ENCODE measurements at regions not wholly inside any gene's neighbourhood (a gene's known extent, or its start where the extent isn't known, plus 50 kb on each side); places are given as distances from the start of the nearest gene placed in this dataset.
A peak's percentile ranks its signal among the peaks of the same experiment; 100 is the strongest.

- no peak for TF ChIP-seq ZFP36 (IDR thresholded peaks at IDR 0.05; ENCODE audit: borderline replicate concordance, low read depth, low read length, partially characterized antibody)
- TF ChIP-seq CHD4 (IDR thresholded peaks at IDR 0.05; ENCODE audit: borderline replicate concordance, low read length) = no peak
- no peak for TF ChIP-seq BRF2 (CRISPR knock-in tag; IDR thresholded peaks at IDR 0.05)
- TF ChIP-seq, protein P1, sequence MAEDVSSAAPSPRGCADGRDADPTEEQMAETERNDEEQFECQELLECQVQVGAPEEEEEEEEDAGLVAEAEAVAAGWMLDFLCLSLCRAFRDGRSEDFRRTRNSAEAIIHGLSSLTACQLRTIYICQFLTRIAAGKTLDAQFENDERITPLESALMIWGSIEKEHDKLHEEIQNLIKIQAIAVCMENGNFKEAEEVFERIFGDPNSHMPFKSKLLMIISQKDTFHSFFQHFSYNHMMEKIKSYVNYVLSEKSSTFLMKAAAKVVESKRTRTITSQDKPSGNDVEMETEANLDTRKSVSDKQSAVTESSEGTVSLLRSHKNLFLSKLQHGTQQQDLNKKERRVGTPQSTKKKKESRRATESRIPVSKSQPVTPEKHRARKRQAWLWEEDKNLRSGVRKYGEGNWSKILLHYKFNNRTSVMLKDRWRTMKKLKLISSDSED (CRISPR knock-in tag; IDR thresholded peaks at IDR 0.05) = no peak
- TF ChIP-seq, protein P2, sequence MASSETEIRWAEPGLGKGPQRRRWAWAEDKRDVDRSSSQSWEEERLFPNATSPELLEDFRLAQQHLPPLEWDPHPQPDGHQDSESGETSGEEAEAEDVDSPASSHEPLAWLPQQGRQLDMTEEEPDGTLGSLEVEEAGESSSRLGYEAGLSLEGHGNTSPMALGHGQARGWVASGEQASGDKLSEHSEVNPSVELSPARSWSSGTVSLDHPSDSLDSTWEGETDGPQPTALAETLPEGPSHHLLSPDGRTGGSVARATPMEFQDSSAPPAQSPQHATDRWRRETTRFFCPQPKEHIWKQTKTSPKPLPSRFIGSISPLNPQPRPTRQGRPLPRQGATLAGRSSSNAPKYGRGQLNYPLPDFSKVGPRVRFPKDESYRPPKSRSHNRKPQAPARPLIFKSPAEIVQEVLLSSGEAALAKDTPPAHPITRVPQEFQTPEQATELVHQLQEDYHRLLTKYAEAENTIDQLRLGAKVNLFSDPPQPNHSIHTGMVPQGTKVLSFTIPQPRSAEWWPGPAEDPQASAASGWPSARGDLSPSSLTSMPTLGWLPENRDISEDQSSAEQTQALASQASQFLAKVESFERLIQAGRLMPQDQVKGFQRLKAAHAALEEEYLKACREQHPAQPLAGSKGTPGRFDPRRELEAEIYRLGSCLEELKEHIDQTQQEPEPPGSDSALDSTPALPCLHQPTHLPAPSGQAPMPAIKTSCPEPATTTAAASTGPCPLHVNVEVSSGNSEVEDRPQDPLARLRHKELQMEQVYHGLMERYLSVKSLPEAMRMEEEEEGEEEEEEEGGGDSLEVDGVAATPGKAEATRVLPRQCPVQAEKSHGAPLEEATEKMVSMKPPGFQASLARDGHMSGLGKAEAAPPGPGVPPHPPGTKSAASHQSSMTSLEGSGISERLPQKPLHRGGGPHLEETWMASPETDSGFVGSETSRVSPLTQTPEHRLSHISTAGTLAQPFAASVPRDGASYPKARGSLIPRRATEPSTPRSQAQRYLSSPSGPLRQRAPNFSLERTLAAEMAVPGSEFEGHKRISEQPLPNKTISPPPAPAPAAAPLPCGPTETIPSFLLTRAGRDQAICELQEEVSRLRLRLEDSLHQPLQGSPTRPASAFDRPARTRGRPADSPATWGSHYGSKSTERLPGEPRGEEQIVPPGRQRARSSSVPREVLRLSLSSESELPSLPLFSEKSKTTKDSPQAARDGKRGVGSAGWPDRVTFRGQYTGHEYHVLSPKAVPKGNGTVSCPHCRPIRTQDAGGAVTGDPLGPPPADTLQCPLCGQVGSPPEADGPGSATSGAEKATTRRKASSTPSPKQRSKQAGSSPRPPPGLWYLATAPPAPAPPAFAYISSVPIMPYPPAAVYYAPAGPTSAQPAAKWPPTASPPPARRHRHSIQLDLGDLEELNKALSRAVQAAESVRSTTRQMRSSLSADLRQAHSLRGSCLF (CRISPR knock-in tag; IDR thresholded peaks at IDR 0.05; ENCODE audit: borderline replicate concordance) = no peak
- no peak for TF ChIP-seq PBX3 (CRISPR knock-in tag; IDR thresholded peaks at IDR 0.05; ENCODE audit: borderline replicate concordance)
- no peak for TF ChIP-seq ZNF780A (CRISPR knock-in tag; IDR thresholded peaks at IDR 0.05)
- no peak for TF ChIP-seq ZNF33B (CRISPR knock-in tag; IDR thresholded peaks at IDR 0.05)
- no peak for TF ChIP-seq ZSCAN12 (CRISPR knock-in tag; IDR thresholded peaks at IDR 0.05)
- TF ChIP-seq NR2C2 (CRISPR knock-in tag; IDR thresholded peaks at IDR 0.05; ENCODE audit: borderline replicate concordance) = no peak
- no peak for TF ChIP-seq ZMYM2 (CRISPR knock-in tag; IDR thresholded peaks at IDR 0.05)
- TF ChIP-seq ZNF747 (CRISPR knock-in tag; IDR thresholded peaks at IDR 0.05; ENCODE audit: borderline replicate concordance) = no peak
- TF ChIP-seq SYNCRIP (IDR thresholded peaks at IDR 0.05; ENCODE audit: insufficient read depth, low read depth, low read length) = no peak
- TF ChIP-seq IKZF1 (IDR thresholded peaks at IDR 0.05) = no peak
- TF ChIP-seq RARG (CRISPR knock-in tag; IDR thresholded peaks at IDR 0.05; ENCODE audit: low read depth) = no peak
- Histone ChIP-seq H3K79me2 (ENCODE audit: insufficient read depth, low read length) (no peaks in the 10 kb centered on the region), H3K9ac (ENCODE audit: insufficient read depth, low read depth, low read length) (no peak overlapping the region), H3K27ac (ENCODE audit: extremely low read length, insufficient read depth, low read length) (no peak overlapping the region), H3K4me2 (ENCODE audit: low read depth, low read length) (no peak overlapping the region), H3K36me3 (replicated peaks in 1 of 2; ENCODE audit: control insufficient read depth in 1 of 2, insufficient read depth in 2 of 2, low read length in 2 of 2) (no peaks in the 10 kb centered on the region), H3K9me3 (ENCODE audit: low read length) (no peaks in the 10 kb centered on the region), H3K4me1 (ENCODE audit: insufficient read depth, low read length) (no peaks in the 10 kb centered on the region), H3K27me3 (ENCODE audit: control insufficient read depth in 1 of 2, insufficient read depth in 2 of 2, low read length in 2 of 2) (no peaks in the 10 kb centered on the region), H4K20me1 (ENCODE audit: insufficient read depth, low read length) (no peaks in the 10 kb centered on the region), H2AFZ (ENCODE audit: low read length) (no peak overlapping the region), H3K4me3 (replicated peaks in 1 of 3; ENCODE audit: insufficient read depth in 1 of 3, low read depth in 2 of 3, low read length in 3 of 3) (no peak overlapping the region)
- CTCF ChIA-PET (ENCODE audit: low intra/inter-chr PET ratio, low total read pairs) = no interaction called here
- BruUV-seq (replicated peaks) = no TSS peak
- 39% methylated on average over 4 of the region's 4 CpGs for WGBS (ENCODE audit: low lambda C conversion rate)
- DNase-seq (ENCODE audit: low spot score) (no peak), FAIRE-seq (no peak), ATAC-seq (peak; percentile 55; the same call in 1 of the 3 replicates)
- in situ Hi-C loops (cut with HindIII; ENCODE audit: extremely low pct_ligation_motif_present, low pct_unique_long_range_greater_than_20kb) = no loop called here
- intact Hi-C loops (cut with micrococcal nuclease; ENCODE audit: unreplicated experiment) = no loop called here
- POLR2A ChIA-PET = no interaction called here
Observed at GRCh38 chr13:71254384-71254783, 612.6 kb downstream of the DACH1 start.
